ENCODE measurements at regions not wholly inside any gene's neighbourhood (a gene's known extent, or its start where the extent isn't known, plus 50 kb on each side); places are given as distances from the start of the nearest gene placed in this dataset.
A peak's percentile ranks its signal among the peaks of the same experiment; 100 is the strongest.

GRCh38 chr5:134063188-134063820, 51.2 kb upstream of the TCF7 start:
- Histone ChIP-seq H3K27ac (no peak overlapping the region), H3K9me3 (no peaks in the 10 kb centered on the region), H3K4me1 (peaks cover 17% of the 10 kb centered on the region), H3K4me3 (no peak overlapping the region), H3K27me3 (no peaks in the 10 kb centered on the region), H3K36me3 (no peaks in the 10 kb centered on the region)
- no peak for DNase-seq (ENCODE audit: low spot score in 2 of 2)
- WGBS: 57% methylated on average over 3 of the region's 3 CpGs
- TF ChIP-seq CTCF (IDR thresholded peaks at IDR 0.05) (no peak), POLR2AphosphoS5 (IDR thresholded peaks at IDR 0.05) (no peak), POLR2A (IDR thresholded peaks at IDR 0.05) (no peak), EP300 (IDR thresholded peaks at IDR 0.05) (no peak)

- Histone ChIP-seq H3K4me3 (no peak overlapping the region), H3K27ac (peak overlapping the region; percentile 70), H3K36me3 (no peaks in the 10 kb centered on the region), H3K27me3 (no peaks in the 10 kb centered on the region), H3K4me1 (peaks cover 24% of the 10 kb centered on the region), H3K9me3 (no peaks in the 10 kb centered on the region)
- DNase-seq (ENCODE audit: low spot score in 2 of 2): no peak
- no peak for TF ChIP-seq CTCF (IDR thresholded peaks at IDR 0.05)
- TF ChIP-seq POLR2AphosphoS5 (IDR thresholded peaks at IDR 0.05): no peak
- no peak for TF ChIP-seq POLR2A (IDR thresholded peaks at IDR 0.05)
- TF ChIP-seq EP300 (IDR thresholded peaks at IDR 0.05): no peak
- 67% methylated on average over 6 of the region's 8 CpGs for WGBS
Measured at GRCh38 chr5:134059758-134060495, 54.6 kb upstream of the TCF7 start.

GRCh38 chr5:134055015-134055414, 50.2 kb upstream of the VDAC1 start:
- TF ChIP-seq EP300 (IDR thresholded peaks at IDR 0.05) (no peak), POLR2A (IDR thresholded peaks at IDR 0.05) (no peak), CTCF (IDR thresholded peaks at IDR 0.05) (no peak), POLR2AphosphoS5 (IDR thresholded peaks at IDR 0.05) (no peak)
- no peak for DNase-seq (ENCODE audit: low spot score in 2 of 2)
- Histone ChIP-seq H3K4me3 (no peak overlapping the region), H3K4me1 (peaks cover 52% of the 10 kb centered on the region), H3K27me3 (no peaks in the 10 kb centered on the region), H3K9me3 (no peaks in the 10 kb centered on the region), H3K27ac (peak overlapping the region; percentile 75), H3K36me3 (no peaks in the 10 kb centered on the region)
- 95% methylated on average over 5 of the region's 5 CpGs for WGBS
